ENCODE measurements at regions not wholly inside any gene's neighbourhood (a gene's known extent, or its start where the extent isn't known, plus 50 kb on each side); places are given as distances from the start of the nearest gene placed in this dataset.

- no peaks in the 10 kb centered on the region for H3K9me3 ChIP-seq (ENCODE audit: control insufficient read depth, low read length)
- no peaks in the 10 kb centered on the region for H3K4me1 ChIP-seq
- H3K4me3 ChIP-seq (ENCODE audit: low read depth, low read length): no peak overlapping the region
- H3K79me2 ChIP-seq: no peaks in the 10 kb centered on the region
- no peaks in the 10 kb centered on the region for H3K36me3 ChIP-seq (ENCODE audit: control insufficient read depth, insufficient read depth, low read length)
- H3K27me3 ChIP-seq (ENCODE audit: control insufficient read depth, insufficient read depth, low read length): no peaks in the 10 kb centered on the region
- H3K4me2 ChIP-seq (ENCODE audit: low read length): no peak overlapping the region
- no peak overlapping the region for H3K27ac ChIP-seq
- TF ChIP-seq CTCF (IDR thresholded peaks at IDR 0.05): no peak
- no peak overlapping the region for H2AFZ ChIP-seq
- no peak overlapping the region for H3K9ac ChIP-seq
These were observed 1255.1 kb downstream of the SLITRK1 start for GRCh38 chr13:82627183-82627582.

- Histone ChIP-seq H3K36me3 (ENCODE audit: control insufficient read depth, insufficient read depth, low read length) (no peaks in the 10 kb centered on the region), H3K9ac (no peak overlapping the region), H3K79me2 (no peaks in the 10 kb centered on the region), H3K27me3 (ENCODE audit: control insufficient read depth, insufficient read depth, low read length) (no peaks in the 10 kb centered on the region), H3K9me3 (ENCODE audit: control insufficient read depth, low read length) (no peaks in the 10 kb centered on the region), H2AFZ (no peak overlapping the region), H3K4me2 (ENCODE audit: low read length) (no peak overlapping the region), H3K4me3 (ENCODE audit: low read depth, low read length) (no peak overlapping the region), H3K4me1 (no peaks in the 10 kb centered on the region), H3K27ac (no peak overlapping the region)
- TF ChIP-seq CTCF (IDR thresholded peaks at IDR 0.05): no peak
These were observed 1256.6 kb downstream of the SLITRK1 start for GRCh38 chr13:82625717-82626116.

GRCh38 chr13:82615043-82615442 lies 1267.2 kb downstream of the SLITRK1 start:
- no peak overlapping the region for H3K27ac ChIP-seq
- H3K36me3 ChIP-seq (ENCODE audit: control insufficient read depth, insufficient read depth, low read length): no peaks in the 10 kb centered on the region
- H3K4me3 ChIP-seq (ENCODE audit: low read depth, low read length): no peak overlapping the region
- H3K4me1 ChIP-seq: no peaks in the 10 kb centered on the region
- no peak overlapping the region for H3K9ac ChIP-seq
- H3K4me2 ChIP-seq (ENCODE audit: low read length): no peak overlapping the region
- no peaks in the 10 kb centered on the region for H3K9me3 ChIP-seq (ENCODE audit: control insufficient read depth, low read length)
- no peak overlapping the region for H2AFZ ChIP-seq
- no peaks in the 10 kb centered on the region for H3K27me3 ChIP-seq (ENCODE audit: control insufficient read depth, insufficient read depth, low read length)
- no peaks in the 10 kb centered on the region for H3K79me2 ChIP-seq
- no peak for TF ChIP-seq CTCF (IDR thresholded peaks at IDR 0.05)

- Histone ChIP-seq H3K36me3 (ENCODE audit: control insufficient read depth, insufficient read depth, low read length) (no peaks in the 10 kb centered on the region), H3K4me3 (ENCODE audit: low read depth, low read length) (no peak overlapping the region), H3K79me2 (no peaks in the 10 kb centered on the region), H3K4me2 (ENCODE audit: low read length) (no peak overlapping the region), H3K27me3 (ENCODE audit: control insufficient read depth, insufficient read depth, low read length) (no peaks in the 10 kb centered on the region), H2AFZ (no peak overlapping the region), H3K27ac (no peak overlapping the region), H3K4me1 (no peaks in the 10 kb centered on the region), H3K9ac (no peak overlapping the region), H3K9me3 (ENCODE audit: control insufficient read depth, low read length) (no peaks in the 10 kb centered on the region)
- no peak for TF ChIP-seq CTCF (IDR thresholded peaks at IDR 0.05)
These were observed 1268.2 kb downstream of the SLITRK1 start for GRCh38 chr13:82614086-82614485.

- H3K9ac ChIP-seq: no peak overlapping the region
- no peak overlapping the region for H3K27ac ChIP-seq
- no peaks in the 10 kb centered on the region for H3K4me1 ChIP-seq
- no peaks in the 10 kb centered on the region for H3K36me3 ChIP-seq (ENCODE audit: control insufficient read depth, insufficient read depth, low read length)
- H3K4me2 ChIP-seq (ENCODE audit: low read length): no peak overlapping the region
- H3K4me3 ChIP-seq (ENCODE audit: low read depth, low read length): no peak overlapping the region
- H3K9me3 ChIP-seq (ENCODE audit: control insufficient read depth, low read length): no peaks in the 10 kb centered on the region
- H2AFZ ChIP-seq: no peak overlapping the region
- no peak for TF ChIP-seq CTCF (IDR thresholded peaks at IDR 0.05)
- H3K27me3 ChIP-seq (ENCODE audit: control insufficient read depth, insufficient read depth, low read length): no peaks in the 10 kb centered on the region
- H3K79me2 ChIP-seq: no peaks in the 10 kb centered on the region
These were observed 1276.3 kb downstream of the SLITRK1 start for GRCh38 chr13:82606008-82606407.
